Mucosa of gallbladder (tissue), 1 donor: ENCODE measurements at regions not wholly inside any gene's neighbourhood (a gene's known extent, or its start where the extent isn't known, plus 50 kb on each side); places are given as distances from the start of the nearest gene placed in this dataset.
"Not testable (repeated sequence)": the region's sequence is repeated elsewhere in the genome, so short reads cannot be mapped to it uniquely, and the experiment has no call there.

Experiments
- DNase-seq: peaks from one replicate; pipeline ENCODE4 v3.0.0-alpha.2; 2020; ENCODE audit warnings: low spot score
- donor health status: DM: no; HTN: no; CAD: no.

- DNase-seq: no peak
Measured at GRCh38 chr5:118604106-118604505, 384.2 kb downstream of the DTWD2 start.

GRCh38 chr5:118603278-118603677 is 385.1 kb downstream of the DTWD2 start:
- DNase-seq: no peak

- DNase-seq: no peak
Measured at GRCh38 chr5:118598311-118598710, 390.0 kb downstream of the DTWD2 start.

GRCh38 chr5:118597543-118597942 is 390.8 kb downstream of the DTWD2 start:
- no peak for DNase-seq

- no peak for DNase-seq
Measured at GRCh38 chr5:118596255-118596654, 392.1 kb downstream of the DTWD2 start.

GRCh38 chr5:118593003-118593328 is 395.4 kb downstream of the DTWD2 start:
- DNase-seq: no peak

GRCh38 chr5:118592229-118593002 is 395.9 kb downstream of the DTWD2 start:
- DNase-seq: no peak

GRCh38 chr5:118590806-118591205 is 397.5 kb downstream of the DTWD2 start:
- no peak for DNase-seq

GRCh38 chr5:118580949-118581348 is 407.4 kb downstream of the DTWD2 start:
- no peak for DNase-seq

- DNase-seq: no peak
Measured at GRCh38 chr5:118578093-118578492, 410.3 kb downstream of the DTWD2 start.

GRCh38 chr5:118577621-118578020 is 410.7 kb downstream of the DTWD2 start:
- DNase-seq: no peak

- not testable (repeated sequence) for DNase-seq
Measured at GRCh38 chr5:118570276-118570675, 418.1 kb downstream of the DTWD2 start.

- not testable (repeated sequence) for DNase-seq
Measured at GRCh38 chr5:118569596-118569995, 418.8 kb downstream of the DTWD2 start.

GRCh38 chr5:118565335-118565971 is 422.9 kb downstream of the DTWD2 start:
- DNase-seq: no peak

- no peak for DNase-seq
Measured at GRCh38 chr5:118561971-118562370, 426.4 kb downstream of the DTWD2 start.

- DNase-seq: no peak
Measured at GRCh38 chr5:118561235-118561634, 427.1 kb downstream of the DTWD2 start.

GRCh38 chr5:118558871-118559270 is 429.5 kb downstream of the DTWD2 start:
- DNase-seq: no peak

- no peak for DNase-seq
Measured at GRCh38 chr5:118557251-118557661, 431.1 kb downstream of the DTWD2 start.

- DNase-seq: no peak
Measured at GRCh38 chr5:118556792-118557191, 431.6 kb downstream of the DTWD2 start.

GRCh38 chr5:118555727-118556126 is 432.6 kb downstream of the DTWD2 start:
- DNase-seq: no peak

- DNase-seq: no peak
Measured at GRCh38 chr5:118554981-118555380, 433.4 kb downstream of the DTWD2 start.

GRCh38 chr5:118554241-118554640 is 434.1 kb downstream of the DTWD2 start:
- DNase-seq: no peak

- no peak for DNase-seq
Measured at GRCh38 chr5:118553662-118554061, 434.7 kb downstream of the DTWD2 start.
